K562 (cell line): ENCODE measurements at regions not wholly inside any gene's neighbourhood (a gene's known extent, or its start where the extent isn't known, plus 50 kb on each side); places are given as distances from the start of the nearest gene placed in this dataset.

Experiments used
- CBX8 ChIP-seq: fragments of 200-600 bp; sonication (generic); IDR thresholded peaks from 2 replicates; pipeline ENCODE4 v1.6.1; 2012; ENCODE audit warnings: borderline replicate concordance, mixed run types, low read depth, mild to moderate bottlenecking, moderate library complexity, mixed read lengths, low read length, control low read depth, inconsistent platforms; ENCODE audit not compliant: poor library complexity, severe bottlenecking; ENCODE audit errors: extremely low read depth
- EP300 ChIP-seq: IDR thresholded peaks from 2 replicates; pipeline ENCODE4 v1.6.1; 2012; ENCODE audit warnings: low read length, improper control_type of control experiment
- EZH2 ChIP-seq: IDR thresholded peaks from 2 replicates; pipeline ENCODE4 v1.6.1; 2012; ENCODE audit warnings: low read depth, mild to moderate bottlenecking, inconsistent platforms, low read length, borderline replicate concordance
- FUS ChIP-seq: fragments of 200-400 bp; formaldehyde crosslinking; optimal IDR thresholded peaks from 2 replicates; pipeline ENCODE3; 2017; ENCODE audit warnings: low read depth, low read length
- GABPA ChIP-seq: fragments of 200-800 bp; sonication (Bioruptor generic); conservative IDR thresholded peaks from 2 replicates; pipeline ENCODE4 v1.6.1; 2016; ENCODE audit warnings: low read depth, missing genetic modification characterization, missing compliant biosample characterization
- POLR2AphosphoS5 ChIP-seq: IDR thresholded peaks from 2 replicates; pipeline ENCODE4 v1.6.1; 2011; ENCODE audit warnings: mild to moderate bottlenecking, low read depth, low read length, moderate library complexity; ENCODE audit not compliant: control insufficient read depth, insufficient read depth
- ZBTB2 ChIP-seq: fragments of 450-650 bp; IDR thresholded peaks from 2 replicates; pipeline ENCODE4 v1.6.1; 2016; ENCODE audit warnings: antibody characterized with exemption
- ZNF561 ChIP-seq: fragments of 450-650 bp; formaldehyde crosslinking; conservative IDR thresholded peaks from 2 replicates; pipeline ENCODE4 v1.4.0; 2020; ENCODE audit warnings: mild to moderate bottlenecking, moderate library complexity

DNA sequence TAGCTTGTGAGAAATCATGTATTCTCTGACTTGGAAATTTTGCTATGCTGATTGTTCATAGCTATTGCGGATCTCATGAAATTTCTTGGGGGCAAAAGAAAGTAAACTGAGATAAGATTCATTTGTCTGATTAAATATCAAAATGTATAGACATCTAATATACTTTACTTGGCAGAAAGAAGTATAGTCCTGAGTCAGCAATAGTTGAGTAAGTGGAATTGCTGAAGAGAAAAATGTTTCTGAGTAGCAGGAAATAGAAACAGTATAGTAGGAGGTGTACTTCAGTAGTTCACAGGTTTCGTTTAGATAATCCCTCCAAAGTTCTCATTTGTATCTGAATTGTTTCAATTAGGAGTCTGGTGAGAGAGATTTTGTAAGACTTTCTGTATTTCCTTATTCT, 705.9 kb downstream of the MCTP2 start:
- TF ChIP-seq EZH2 = no peak
- no peak for TF ChIP-seq ZBTB2
- no peak for TF ChIP-seq EP300
- TF ChIP-seq ZNF561 (CRISPR knock-in tag) = no peak
- TF ChIP-seq CBX8 = no peak
- no peak for TF ChIP-seq GABPA (tag)
- no peak for TF ChIP-seq FUS
- no peak for TF ChIP-seq POLR2AphosphoS5
